NCI-H2081 treated with DMSO at 0.1 percent for 48 hours (cell line): ENCODE measurements at regions not wholly inside any gene's neighbourhood (a gene's known extent, or its start where the extent isn't known, plus 50 kb on each side); places are given as distances from the start of the nearest gene placed in this dataset.

Experiments
- DNase-seq: peaks from one replicate; lab custom pipeline; 2025; lab: John Stamatoyannopoulos, UW

DNA sequence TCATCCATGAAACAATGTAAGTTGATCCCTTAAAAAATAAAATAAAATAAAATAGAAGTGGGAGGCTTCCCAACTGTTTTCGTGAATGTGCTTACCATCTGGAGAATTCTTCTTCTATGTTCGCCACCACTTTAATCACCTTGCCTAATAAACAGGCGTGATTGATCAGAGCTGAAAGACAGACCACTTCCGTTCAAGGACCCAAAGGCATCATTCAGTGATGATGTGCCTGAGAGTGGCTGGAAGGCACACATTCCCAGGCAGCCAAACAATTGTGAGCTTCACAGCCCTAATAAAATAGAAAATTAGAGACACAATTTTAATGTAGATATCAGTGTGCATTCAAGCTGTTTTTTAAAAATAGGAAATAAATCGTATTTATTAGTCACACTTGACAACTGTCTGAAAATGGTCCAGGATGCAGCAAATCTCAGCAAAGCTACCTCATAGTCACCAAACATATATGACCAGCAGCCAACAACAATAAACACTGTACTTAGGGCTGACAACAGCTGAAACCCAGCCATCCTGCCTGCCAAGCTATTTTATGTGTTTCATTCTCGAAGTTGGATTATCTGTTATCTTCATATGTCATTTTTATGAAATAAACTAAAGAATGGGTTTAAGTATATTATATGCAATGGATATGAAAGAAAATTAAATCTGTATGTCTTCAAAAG lies 163.2 kb upstream of the FAM9B start:
- no peak for DNase-seq

DNA sequence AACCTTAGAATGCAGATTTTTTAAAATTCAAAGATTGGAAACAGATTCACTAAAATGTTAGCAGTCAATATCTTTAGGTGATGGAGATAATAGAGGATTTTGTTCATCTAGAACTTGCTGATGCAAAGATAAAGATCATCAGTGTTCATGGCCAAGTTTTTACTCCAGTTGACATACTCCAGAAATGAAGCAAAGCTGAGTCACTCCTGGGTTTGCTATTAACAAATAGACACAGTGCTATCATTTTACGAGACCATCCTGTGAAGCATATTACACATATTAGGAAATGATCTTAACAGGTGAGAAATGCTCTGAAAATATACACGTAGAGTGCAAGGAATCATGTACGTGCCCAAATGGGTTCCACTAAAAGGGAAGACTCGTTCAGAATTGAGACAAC lies 170.6 kb upstream of the FAM9B start:
- DNase-seq: no peak

DNA sequence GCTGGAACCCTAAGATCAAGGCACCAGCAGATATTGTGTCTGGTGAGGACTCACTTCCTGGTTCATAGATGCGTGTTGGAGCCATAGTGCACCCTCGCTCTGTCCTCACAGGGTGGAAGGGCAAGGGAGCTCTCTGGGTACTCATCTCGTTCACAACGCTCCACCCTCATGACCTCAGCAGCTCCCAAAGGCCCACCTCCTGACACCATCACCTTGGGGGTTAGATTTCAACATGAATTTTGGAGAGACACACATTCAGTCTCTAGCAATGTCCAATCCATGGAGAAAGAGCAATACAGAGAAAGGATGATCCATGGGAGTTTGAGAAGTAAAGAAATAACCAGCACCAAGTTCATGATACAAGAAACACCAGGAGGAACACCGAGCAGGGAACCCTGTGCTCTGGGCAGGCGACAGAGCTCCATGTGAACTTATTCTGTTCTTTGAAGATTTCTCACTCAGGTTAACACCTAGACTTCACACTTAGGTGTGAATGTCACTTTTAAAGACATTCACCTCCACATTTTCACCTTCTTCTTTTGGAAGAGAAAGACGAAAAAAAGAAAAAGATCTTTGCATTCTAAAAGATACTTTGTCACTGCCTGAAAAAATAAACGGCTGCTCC lies 171.8 kb upstream of the FAM9B start:
- DNase-seq: no peak

DNA sequence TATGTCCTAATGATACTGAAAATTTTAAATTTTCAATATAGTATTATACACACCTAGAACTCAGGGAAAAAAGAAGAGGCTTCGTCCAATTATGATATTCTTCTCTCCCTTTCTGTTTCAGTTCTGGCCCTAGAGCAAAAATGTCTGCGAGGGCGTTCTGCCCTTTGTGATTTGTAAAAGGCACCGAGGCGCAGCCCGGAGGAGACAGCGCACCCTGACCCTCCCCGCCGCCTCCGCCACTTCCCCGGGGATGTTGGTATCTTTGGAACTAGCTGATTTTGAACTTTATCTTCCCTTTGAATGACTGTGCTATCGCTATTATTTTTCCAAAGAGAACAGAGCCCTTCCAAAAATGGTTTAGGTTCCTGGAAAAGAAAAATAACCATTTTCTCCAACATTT lies 173.2 kb upstream of the FAM9B start:
- DNase-seq: no peak

GRCh38 chrX:9211269-9211668 lies 177.3 kb upstream of the FAM9B start:
- DNase-seq: no peak

GRCh38 chrX:9221781-9222180 lies 187.9 kb upstream of the FAM9B start:
- DNase-seq: no peak

DNA sequence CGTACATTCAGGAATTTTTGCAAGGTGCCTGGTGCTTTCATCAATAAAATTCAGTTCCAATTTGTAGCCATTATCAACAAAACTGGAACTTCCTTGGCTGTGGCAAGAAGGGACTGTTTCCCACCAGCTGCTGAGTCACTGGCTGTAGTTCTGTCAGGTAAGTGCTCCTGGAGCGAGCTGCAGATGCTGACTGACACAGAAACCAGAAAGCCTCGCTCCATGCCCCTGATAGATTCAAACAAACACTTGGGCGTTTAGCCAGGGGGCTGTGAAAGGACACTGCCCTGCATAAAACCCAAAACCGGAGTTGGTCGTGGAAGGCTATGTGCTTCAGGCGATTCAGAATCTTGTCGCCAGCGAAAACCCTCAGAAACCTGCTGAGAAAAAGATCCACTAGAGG lies 188.4 kb upstream of the FAM9B start:
- DNase-seq: no peak

- no peak for DNase-seq
These were observed 193.3 kb upstream of the FAM9B start for GRCh38 chrX:9227276-9227675.

GRCh38 chrX:9231491-9231890 lies 197.6 kb upstream of the FAM9B start:
- no peak for DNase-seq

DNA sequence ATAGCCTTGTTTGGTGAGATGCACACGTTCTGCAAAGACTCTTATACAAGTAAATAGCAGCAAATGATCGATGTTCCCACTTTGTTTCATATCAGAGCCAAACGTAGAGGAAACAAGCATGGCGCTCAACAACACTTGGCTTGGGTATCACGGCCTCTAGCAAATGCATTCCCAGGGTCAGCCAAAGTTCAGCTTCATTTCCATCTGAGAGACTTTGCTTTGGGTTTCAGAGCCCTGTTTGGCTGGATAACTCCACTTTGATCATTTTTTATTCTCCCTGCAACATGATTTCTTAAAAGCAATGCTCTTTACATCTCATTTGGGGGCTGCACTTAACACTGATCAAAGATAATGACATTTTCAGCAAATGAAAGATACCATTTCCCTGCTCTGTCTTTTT lies 199.2 kb upstream of the FAM9B start:
- DNase-seq: no peak

DNA sequence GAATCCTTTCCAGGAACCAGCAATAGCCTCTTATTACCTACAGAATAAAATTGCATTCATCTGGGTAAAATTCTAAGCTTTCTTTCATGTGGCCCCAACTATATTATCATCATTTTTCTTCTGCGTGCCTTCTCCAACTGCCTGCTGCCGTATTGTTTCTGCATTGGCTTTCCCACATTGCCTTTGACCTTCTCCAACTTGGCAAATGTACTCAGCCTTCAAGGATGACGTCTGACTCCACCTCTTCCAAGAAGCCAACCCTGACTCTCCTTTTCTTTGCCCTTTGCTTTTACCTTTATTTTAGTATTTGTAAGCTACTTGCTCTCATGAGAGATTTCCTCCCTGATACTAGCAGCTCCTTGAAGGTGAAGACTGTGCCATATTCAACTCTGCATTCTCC lies 200.4 kb upstream of the FAM9B start:
- no peak for DNase-seq

DNA sequence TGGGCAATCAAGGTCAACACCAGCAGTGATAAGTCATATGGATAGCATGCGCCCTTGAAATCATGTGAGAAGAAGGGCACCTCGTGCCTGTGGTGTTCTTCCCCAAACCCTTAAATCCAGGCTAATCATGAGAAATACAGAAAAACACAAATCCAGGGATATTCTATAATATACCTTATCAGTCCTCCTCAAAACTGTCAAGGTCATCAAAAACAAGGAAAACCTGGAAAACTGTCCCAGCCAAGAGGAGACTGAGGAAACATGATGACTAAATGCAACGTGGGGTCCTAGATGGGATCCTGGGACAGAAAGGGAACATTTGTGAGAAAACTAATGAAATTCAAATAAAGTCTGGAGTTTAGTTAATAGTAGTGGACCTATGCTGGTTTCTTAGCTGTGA lies 201.8 kb upstream of the FAM9B start:
- no peak for DNase-seq

DNA sequence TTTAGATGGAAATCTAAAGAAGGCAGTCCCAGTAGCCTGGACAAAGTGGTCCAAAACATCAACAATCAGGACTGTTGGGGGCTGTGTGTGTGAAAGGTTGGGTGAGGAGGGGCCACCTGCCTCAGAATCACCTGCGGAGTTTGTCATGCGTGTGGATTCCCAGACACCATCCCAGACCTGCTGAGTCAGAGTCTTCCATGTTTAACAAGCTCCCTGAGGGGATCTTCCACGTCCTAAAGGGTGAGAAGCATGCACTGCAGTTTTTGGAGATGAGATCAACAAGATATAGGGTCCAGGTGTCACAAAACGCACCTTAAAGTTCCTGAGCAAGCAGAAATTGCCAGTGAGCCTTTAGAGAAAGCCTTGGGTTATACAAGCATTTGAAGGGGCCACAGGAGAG lies 207.0 kb upstream of the FAM9B start:
- no peak for DNase-seq

DNA sequence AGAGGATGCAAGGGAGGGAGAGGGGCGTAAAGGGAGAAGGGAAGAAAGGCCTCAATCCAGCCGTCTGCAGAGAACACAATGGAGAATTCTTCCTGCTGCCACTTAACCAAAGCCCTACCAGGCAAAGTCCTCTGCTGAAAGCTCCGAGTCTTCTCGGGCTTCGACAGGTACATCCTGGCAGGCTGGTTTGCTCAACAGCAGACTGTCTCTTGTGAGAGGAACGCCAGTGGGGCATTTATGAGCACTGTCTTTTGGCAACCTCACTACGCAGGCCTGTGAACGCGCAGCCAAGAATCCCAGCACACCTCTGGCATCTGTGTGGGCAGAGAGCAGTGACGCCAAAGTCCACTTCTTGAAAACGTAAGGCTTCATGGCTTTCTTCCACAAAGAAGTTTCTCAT lies 207.5 kb upstream of the FAM9B start:
- no peak for DNase-seq

DNA sequence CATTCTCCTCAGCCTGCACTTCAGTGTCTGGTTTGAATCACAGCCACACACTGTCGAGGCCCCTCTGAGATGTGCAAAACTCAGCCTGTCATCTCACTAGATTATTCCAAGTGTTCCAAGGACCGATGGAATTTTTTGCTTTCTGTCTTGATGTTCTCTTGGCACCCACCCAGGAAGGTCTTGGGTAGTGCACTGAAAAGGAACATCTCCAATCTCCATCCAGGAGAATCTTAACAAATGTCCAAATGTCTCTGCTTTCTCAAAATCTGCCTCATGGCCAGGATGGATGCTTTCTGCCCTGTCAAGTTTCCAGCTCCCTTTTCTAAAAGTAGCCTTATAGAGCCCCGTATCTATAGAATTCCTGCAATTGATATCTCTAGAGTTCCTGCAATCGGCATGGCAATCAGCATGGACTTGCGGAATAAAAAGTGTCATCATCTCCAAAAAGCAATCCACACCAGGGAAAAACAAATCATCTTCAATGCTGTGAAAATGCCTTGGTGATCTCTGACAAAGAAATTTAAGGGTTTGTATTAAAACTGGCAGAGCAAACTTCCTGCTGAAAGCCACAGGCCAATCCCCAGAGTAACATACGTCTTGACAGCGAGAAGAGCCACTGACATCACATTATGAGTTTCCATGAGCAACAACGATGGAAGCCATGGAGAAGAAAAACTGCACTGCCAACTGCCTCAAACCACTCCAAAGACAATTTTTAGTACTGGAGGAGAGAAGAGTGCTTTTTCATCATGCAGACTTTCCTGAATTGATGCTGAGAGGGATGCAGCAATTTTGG lies 215.3 kb upstream of the FAM9B start:
- DNase-seq: no peak

DNA sequence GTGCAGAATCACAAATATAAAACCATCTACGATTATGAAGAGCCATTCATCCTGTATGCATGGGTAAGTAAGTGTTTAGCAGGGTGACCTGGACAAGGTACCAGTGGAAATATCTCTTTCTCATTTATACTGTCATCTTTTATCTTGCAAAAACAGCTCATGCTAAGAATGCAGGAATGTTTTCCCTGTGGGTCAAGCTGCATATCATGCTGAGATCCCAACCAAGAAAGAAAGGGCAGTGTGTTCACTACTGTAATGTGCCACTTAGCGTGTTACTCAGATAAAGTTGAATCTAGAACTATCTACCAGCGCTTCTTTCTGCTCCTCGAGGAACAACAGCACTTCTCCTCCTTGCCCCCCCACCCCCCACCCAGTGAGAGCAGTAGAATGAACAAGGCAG lies 212.7 kb upstream of the TBL1X start:
- DNase-seq: no peak

DNA sequence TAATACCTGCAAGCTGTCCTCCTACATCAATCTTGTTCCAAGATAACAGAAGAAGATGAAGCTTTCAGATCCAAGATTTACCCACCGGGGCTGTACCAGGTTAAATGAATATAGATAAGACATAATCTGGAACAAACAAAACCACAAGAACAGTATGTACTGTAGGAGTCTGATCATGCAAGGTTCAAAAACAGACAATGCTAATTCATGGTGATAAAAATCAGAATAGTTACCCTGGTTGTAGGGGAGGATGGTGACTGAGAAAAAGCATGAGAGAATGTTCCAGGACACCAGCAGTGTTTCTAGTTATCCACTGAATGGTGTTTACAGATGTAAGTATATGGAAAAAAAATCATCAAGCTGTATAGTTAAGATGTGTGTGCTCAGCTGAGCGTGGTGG lies 211.6 kb upstream of the TBL1X start:
- no peak for DNase-seq

- DNase-seq: no peak
These were observed 207.0 kb upstream of the TBL1X start for GRCh38 chrX:9257718-9258420.

DNA sequence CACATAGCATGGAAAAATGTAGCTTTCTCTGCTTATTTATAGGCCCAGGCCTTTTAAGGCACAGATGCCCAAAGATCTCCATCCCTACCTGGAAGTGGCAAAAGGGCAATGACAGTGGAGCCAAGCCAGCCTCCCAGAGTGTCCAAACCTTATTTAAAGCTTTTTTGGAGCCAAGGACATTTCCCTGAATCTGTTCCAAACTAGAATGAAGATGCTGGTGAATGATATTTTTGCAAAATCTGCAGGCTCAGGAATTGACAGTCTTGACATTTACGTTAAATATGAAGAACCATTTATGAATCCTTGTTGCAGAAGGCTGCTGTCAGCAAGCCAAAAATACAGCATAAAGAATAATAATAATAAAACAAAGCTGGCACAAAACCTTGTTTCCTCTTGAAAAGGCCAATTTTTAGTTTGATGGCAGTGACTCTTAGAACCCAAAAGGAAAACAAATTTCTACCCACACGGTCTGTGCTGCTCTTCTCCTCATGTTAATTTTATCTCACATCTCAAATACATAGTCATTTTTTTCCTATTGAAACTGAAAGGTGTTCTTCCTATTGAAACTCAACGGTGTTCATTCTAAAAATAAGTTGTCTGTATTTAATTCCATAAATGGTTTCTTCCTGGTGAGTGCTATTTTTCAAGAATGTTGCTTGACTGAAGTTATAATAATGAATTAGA lies 206.3 kb upstream of the TBL1X start:
- DNase-seq: no peak

GRCh38 chrX:9260603-9261002 lies 204.3 kb upstream of the TBL1X start:
- DNase-seq: no peak

DNA sequence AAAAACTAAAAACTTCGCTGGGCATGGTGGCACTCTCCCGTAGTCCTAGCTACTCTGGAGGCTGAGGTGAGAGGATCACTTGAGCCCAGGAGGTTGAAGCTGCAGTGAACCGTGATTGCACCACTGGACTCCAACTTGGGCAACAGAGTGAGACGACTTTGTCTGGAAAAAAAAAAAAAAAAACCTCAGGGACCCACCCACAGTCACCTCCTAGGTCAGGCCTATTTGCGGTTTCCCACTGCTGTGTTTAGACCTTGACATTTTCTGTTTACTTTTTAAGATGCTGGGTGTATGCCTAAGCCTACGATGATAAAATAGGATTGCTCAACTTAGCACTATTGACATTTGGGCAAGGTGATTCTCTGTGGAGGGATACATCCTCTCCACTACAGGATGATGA lies 197.4 kb upstream of the TBL1X start:
- no peak for DNase-seq

GRCh38 chrX:9269134-9269533 lies 195.7 kb upstream of the TBL1X start:
- no peak for DNase-seq
